LNCaP clone FGC (cell line): ENCODE measurements at regions not wholly inside any gene's neighbourhood (a gene's known extent, or its start where the extent isn't known, plus 50 kb on each side); places are given as distances from the start of the nearest gene placed in this dataset.

Experiments used
- DNase-seq: peaks from one replicate; pipeline ENCODE4 v3.0.0-alpha.2; 2011; ENCODE audit warnings: low read depth
- H3K4me3 ChIP-seq: 2 replicates; pipeline ENCODE4 v1.5.1; 2011; ENCODE audit warnings: mild to moderate bottlenecking, low read depth, low read length, control low read depth
- TF ChIP-seq, protein P1 (sequence below): IDR thresholded peaks from 2 replicates; pipeline ENCODE4 v1.5.1; 2012; ENCODE audit warnings: mild to moderate bottlenecking; ENCODE audit not compliant: control insufficient read depth, insufficient read depth; ENCODE audit errors: extremely low read depth

DNA sequence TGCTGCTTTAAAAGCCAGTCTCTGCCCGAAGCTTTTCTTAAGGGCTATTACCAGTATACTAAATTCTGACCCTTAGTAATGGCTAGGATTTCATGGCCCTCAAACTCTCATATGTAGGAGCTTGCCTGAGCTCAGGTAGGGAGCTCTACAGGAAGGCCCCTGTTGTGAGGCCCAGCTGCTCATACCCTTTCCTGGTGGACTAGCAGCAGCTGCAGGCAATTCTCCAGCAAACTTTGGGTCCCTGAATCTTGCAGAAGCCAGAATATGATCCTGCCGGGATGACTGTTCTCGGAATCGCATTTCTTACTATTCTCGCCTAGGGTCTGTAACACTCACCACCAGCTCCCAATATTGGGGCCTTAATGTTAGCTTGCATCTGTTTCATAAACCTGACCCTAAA lies 106.4 kb upstream of the SERTAD2 start:
- TF ChIP-seq, protein P1, sequence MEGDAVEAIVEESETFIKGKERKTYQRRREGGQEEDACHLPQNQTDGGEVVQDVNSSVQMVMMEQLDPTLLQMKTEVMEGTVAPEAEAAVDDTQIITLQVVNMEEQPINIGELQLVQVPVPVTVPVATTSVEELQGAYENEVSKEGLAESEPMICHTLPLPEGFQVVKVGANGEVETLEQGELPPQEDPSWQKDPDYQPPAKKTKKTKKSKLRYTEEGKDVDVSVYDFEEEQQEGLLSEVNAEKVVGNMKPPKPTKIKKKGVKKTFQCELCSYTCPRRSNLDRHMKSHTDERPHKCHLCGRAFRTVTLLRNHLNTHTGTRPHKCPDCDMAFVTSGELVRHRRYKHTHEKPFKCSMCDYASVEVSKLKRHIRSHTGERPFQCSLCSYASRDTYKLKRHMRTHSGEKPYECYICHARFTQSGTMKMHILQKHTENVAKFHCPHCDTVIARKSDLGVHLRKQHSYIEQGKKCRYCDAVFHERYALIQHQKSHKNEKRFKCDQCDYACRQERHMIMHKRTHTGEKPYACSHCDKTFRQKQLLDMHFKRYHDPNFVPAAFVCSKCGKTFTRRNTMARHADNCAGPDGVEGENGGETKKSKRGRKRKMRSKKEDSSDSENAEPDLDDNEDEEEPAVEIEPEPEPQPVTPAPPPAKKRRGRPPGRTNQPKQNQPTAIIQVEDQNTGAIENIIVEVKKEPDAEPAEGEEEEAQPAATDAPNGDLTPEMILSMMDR, result no peak
- no peak overlapping the region for H3K4me3 ChIP-seq
- no peak for DNase-seq

DNA sequence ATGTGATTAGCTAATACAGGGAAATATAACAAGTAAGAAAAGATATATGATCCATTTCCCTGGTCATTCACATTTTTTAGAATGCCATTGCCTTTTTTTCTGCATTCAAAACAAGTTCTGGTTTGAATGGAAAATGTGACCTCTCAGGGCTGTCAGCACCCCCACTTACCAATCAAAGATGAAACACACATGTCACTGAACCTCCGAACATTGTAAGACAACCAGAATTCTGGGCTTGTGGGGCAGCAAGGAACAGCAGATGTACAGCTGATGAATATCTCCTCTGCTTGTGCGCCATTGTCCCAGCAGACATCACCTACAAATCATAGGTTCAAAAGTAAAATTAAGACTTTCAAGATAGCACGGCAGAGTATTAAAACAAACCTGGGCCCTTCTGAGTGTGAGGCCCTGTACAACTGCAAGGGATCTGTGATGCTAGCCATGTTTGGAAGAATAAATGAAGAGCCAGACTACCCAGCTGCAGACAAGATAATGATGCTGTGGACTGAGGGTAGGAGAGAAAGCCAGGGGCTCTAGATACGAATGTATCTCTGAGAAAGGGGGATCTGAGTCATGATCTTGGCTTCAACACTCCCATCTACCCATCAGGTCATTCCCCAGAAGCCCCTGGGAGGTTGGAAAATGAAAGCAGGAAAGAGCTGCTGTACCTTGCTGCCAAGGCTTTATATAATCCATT lies 108.7 kb upstream of the SERTAD2 start:
- TF ChIP-seq, protein P1, result no peak
- no peak overlapping the region for H3K4me3 ChIP-seq
- DNase-seq, result no peak

DNA sequence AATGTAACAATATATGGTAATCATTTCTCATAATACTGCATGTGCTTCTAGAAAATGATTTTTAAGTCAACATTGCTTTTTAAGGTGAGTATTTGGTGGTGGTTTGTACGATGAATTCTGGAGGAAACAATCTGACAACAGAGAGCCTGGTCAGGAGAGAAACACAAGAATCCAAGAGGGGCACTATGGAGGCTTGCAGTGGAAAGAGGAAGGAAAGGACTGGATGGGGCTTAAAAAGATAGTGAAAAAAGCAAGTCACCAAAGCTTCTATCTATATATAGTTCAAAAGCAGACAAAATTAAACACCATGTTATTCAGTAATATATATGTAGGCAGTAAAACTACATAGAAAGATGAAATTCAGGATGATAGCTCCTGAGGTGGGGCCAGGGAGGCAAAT lies 109.4 kb upstream of the SERTAD2 start:
- TF ChIP-seq, protein P1, result no peak
- no peak for DNase-seq
- H3K4me3 ChIP-seq, result no peak overlapping the region

DNA sequence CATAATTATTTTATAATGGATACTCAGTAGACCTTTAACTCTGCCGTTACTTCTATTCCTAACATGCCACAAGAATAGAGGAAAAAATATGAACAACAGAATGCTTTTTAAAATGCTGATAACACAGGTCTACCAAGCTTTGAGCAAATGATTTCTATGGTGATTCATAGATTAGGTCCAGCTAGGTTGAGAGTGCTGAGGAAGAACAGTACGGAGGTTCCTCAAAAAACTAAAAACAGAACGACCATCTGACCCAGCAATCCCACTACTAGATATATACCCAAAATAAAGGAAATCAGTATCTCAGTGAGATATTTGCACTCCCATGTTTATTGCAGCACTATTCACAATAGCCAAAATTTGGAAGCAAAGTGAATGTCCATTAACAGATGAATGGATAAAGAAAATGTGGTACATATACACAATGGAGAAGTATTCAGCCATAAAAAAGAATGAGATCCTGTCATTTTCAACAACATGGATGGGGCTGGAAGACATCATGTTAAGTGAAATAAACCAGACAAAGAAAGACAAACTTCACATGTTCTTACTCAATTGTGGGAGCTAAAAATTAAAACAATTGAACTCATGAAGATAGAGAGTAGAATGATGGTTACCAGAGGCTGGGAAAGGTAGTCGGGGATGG lies 111.6 kb upstream of the SERTAD2 start:
- no peak for DNase-seq
- TF ChIP-seq, protein P1, result no peak
- H3K4me3 ChIP-seq, result no peak overlapping the region

DNA sequence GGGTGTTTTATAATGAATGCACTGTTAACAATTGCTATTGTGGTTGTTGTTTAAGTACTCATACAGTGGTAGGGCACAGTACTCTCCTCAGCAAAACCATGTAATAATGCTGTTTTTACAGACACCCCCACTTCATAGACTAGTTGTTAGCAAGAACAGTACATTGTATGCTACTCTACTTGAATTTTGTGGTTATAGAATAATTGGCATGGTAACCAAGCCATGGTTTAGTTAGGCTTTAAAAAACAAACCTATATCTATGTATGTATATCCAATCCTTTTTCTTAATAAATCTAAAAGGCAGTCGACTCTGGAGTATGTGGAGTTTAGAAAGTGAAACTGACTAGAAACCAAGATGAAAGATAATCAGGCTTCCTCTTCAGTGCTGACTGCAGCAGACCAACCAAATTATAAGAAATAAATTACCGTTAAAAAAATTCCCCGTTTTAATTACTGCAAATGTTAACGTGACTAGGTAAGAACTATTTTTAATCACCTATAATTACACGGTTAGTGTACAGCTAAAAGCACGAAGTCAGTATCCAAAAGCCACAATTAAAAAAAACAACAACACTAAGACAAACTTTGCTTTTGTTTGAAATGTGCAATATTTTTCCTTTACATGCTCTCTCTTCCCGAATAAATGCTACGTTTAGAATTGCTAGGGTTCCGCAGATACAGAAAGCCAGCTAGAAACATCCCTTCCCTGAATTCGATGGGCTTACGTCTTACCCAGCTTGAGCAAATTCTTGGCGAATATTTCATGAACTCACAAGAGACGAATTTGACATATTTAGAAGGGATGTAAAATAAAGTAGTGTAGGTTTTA lies 113.3 kb upstream of the SERTAD2 start:
- H3K4me3 ChIP-seq, result peak overlapping the region; percentile 56
- TF ChIP-seq, protein P1, result no peak
- no peak for DNase-seq

DNA sequence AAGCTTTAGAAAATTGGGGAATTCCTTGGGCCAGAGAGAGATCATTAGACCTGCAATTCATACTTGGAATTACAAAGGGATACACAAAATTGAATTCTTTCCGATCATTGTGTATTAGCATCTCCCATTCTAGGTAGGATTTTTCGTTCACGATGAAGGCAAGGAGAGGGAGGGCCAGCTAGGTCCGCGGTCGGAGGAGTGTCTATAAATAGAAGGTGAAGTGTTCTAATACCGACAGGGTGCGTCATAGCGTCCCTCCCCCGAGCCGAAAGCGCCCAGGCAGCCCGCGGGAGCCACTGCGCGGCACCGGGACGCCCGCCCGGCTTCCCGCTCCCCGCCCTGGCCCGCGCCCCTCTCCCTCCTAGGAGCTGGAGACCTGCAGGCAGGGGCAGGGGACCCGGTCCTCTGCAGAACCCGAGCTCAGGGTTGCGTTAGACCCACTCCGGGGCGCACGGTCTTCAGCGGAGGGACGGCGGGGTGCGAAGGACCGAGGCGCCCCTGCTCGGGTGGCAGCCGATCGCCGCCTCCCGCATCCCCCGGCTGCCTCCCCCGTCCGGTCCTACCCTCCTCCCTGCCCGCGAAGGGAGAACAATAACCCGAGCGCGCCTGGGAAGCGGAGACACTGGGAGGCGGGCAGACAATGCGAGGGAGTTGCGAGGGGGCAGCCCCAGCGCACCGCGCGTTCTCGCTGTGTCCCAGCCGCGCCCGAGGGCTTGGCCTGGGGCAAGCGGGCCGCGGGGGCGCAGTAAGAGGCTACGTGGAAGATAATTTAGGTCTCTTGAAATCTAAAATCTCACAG lies 114.2 kb upstream of the SERTAD2 start:
- peak overlapping the region; percentile 56 for H3K4me3 ChIP-seq
- TF ChIP-seq, protein P1, result no peak
- DNase-seq, result no peak
